ENCODE measurements at regions not wholly inside any gene's neighbourhood (a gene's known extent, or its start where the extent isn't known, plus 50 kb on each side); places are given as distances from the start of the nearest gene placed in this dataset.

- TF ChIP-seq CTCF (conservative IDR thresholded peaks at IDR 0.05; ENCODE audit: low read depth, low read length) (no peak), POLR2A (IDR thresholded peaks at IDR 0.05; ENCODE audit: low read depth, low read length) (no peak), MAZ (IDR thresholded peaks at IDR 0.05; ENCODE audit: borderline replicate concordance, low read depth, low read length) (no peak), RAD21 (IDR thresholded peaks at IDR 0.05; ENCODE audit: low read length) (no peak), USF2 (IDR thresholded peaks at IDR 0.05; ENCODE audit: low read depth, low read length) (no peak), RFX5 (IDR thresholded peaks at IDR 0.05; ENCODE audit: low read depth, low read length) (no peak), CHD1 (IDR thresholded peaks at IDR 0.05; ENCODE audit: low read depth, low read length) (no peak), ELK1 (IDR thresholded peaks at IDR 0.05; ENCODE audit: borderline replicate concordance, low read depth, low read length) (no peak), NFE2L2 (IDR thresholded peaks at IDR 0.05; ENCODE audit: low read depth, low read length) (no peak), MAFK (IDR thresholded peaks at IDR 0.05; ENCODE audit: low read depth, low read length) (no peak), BHLHE40 (IDR thresholded peaks at IDR 0.05; ENCODE audit: low read depth, low read length) (no peak)
Measured at GRCh38 chr1:177338376-177338775, 167.6 kb downstream of the BRINP2 start.
